Choroid plexus epithelial cell (primary cell): ENCODE measurements at regions not wholly inside any gene's neighbourhood (a gene's known extent, or its start where the extent isn't known, plus 50 kb on each side); places are given as distances from the start of the nearest gene placed in this dataset.
A peak's percentile ranks its signal among the peaks of the same experiment; 100 is the strongest.

Experiments used
- DNase-seq: peaks from one replicate; pipeline ENCODE4 v3.0.0-alpha.2; 2010; ENCODE audit warnings: low read depth
- H3K4me3 ChIP-seq: 2 replicates; pipeline ENCODE4 v1.5.1; 2011; ENCODE audit warnings: low read depth, mild to moderate bottlenecking, control low read depth, low read length, moderate library complexity
- TF ChIP-seq, protein P1 (sequence below): conservative IDR thresholded peaks from 2 replicates; pipeline ENCODE4 v1.5.1; 2011; ENCODE audit warnings: low read depth, mild to moderate bottlenecking, control low read depth, inconsistent platforms, low read length, moderate library complexity

DNA sequence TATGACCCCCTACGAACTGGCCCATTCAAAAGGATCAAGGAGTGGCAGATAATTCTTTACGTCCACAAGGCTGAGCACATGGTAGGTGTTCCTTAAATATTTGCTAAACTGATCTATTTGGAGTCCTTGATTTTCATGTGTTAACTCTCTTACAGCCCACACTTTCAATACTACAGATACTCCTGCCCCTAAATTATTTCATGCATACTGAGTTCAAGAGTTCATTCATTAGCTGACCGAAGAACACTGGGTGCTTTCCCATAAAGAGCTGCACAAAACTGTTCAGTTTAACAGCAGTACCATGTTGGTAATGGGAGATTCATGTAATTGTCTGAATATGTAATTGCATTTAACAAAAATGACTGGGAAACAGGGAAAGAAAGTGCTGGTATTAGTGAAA is 170.5 kb upstream of the ADO start:
- TF ChIP-seq, protein P1, sequence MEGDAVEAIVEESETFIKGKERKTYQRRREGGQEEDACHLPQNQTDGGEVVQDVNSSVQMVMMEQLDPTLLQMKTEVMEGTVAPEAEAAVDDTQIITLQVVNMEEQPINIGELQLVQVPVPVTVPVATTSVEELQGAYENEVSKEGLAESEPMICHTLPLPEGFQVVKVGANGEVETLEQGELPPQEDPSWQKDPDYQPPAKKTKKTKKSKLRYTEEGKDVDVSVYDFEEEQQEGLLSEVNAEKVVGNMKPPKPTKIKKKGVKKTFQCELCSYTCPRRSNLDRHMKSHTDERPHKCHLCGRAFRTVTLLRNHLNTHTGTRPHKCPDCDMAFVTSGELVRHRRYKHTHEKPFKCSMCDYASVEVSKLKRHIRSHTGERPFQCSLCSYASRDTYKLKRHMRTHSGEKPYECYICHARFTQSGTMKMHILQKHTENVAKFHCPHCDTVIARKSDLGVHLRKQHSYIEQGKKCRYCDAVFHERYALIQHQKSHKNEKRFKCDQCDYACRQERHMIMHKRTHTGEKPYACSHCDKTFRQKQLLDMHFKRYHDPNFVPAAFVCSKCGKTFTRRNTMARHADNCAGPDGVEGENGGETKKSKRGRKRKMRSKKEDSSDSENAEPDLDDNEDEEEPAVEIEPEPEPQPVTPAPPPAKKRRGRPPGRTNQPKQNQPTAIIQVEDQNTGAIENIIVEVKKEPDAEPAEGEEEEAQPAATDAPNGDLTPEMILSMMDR = no peak
- no peak overlapping the region for H3K4me3 ChIP-seq
- no peak for DNase-seq

DNA sequence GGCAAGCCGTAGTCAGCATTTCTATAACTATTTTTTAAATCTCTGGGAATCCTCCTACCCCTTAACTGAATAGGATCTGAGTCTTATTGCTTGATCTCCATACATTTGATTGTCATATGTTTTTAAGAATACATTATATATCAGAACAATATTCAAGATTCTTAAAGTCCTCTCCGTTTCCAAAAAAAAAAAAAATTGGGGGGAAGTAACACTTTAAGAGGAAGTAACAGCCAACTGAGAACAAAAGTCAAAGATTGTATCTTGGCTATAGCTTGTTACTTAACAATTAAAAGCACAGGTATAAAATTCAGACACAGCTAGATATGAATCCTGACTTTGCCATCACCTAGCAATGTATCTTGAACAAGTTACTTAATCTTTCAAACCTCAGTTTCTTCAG is 169.9 kb upstream of the ADO start:
- H3K4me3 ChIP-seq = no peak overlapping the region
- no peak for DNase-seq
- TF ChIP-seq, protein P1 = no peak

DNA sequence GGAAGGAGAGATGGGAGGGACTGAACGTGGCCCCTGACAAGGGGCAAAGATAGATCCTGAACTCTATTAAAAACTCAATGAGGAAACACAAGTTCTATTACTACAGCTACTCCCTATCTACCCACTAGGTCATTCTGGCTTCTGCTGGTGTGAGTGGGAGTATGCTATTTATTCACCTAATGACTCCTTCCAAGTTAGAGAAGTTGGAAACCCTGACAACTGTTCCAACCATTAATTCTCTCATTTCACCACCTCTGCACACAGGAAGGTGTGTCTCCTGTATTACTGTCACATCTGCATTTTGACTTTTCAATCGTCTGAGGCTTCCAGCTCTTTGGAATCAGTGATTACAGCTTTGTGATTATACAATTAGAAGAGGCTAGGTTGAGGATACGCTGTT is 169.4 kb upstream of the ADO start:
- DNase-seq = no peak
- TF ChIP-seq, protein P1 = no peak
- no peak overlapping the region for H3K4me3 ChIP-seq

DNA sequence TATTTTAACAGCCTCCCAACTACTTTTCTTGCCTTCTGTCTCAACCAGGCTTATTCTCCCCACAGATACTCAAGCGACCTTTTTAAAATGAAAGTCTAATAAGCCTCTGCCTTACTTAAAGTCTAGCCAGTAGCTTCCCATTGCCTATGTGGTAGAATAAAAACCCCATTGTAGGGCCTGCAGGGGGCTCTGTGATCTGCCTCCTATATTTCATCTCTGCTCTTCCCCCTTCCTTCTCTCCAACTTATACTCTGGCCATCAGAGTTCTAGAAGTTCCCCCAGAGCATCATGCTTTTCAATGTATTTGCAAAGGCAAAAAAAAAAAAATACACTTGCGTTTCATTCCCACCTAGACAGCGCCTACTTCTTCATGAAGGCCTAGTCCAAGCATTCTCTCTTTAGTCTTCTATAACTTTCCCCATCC is 167.7 kb upstream of the ADO start:
- TF ChIP-seq, protein P1 = peak; percentile 38
- DNase-seq = peak; percentile 21
- H3K4me3 ChIP-seq = no peak overlapping the region

DNA sequence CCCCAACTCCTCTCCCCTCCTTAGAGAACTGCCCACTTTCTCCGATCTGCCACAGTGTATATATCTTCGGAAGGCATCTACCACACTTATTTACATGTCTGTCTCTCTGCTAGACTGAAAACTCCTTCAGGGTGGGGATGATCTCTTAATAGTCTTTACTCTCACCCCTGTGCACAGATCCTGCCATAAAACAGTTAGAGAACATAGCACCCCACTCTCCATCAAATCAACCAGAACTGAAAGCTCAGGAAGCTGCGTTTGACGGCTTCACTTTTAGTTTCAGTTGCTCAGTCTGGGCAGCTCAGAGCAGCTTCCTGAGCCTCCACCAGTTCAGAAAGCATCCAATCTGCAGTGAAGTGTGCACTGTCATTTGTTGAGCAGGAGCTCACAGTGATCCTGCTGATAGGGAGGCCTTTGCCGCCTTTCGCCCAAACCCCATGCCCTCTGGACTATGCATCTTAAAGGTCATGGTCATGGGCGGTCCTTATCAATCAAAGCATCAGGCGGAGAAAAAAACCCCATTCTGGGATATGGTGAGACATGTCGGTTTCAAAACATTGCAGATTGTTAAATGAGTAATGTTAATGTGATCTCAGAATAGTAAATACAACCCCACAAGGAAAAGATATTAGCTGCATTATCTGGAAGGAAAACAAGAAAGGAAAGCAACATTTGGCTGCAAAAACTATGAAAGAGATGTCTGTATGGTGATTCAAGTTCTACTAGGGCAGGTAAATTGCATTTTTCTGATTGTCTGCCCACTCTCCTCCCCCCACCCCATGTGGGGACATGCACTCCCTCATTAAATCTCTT is 167.1 kb upstream of the ADO start:
- peak; percentile 70 for DNase-seq
- peak overlapping the region; percentile 28 for H3K4me3 ChIP-seq
- TF ChIP-seq, protein P1 = no peak

DNA sequence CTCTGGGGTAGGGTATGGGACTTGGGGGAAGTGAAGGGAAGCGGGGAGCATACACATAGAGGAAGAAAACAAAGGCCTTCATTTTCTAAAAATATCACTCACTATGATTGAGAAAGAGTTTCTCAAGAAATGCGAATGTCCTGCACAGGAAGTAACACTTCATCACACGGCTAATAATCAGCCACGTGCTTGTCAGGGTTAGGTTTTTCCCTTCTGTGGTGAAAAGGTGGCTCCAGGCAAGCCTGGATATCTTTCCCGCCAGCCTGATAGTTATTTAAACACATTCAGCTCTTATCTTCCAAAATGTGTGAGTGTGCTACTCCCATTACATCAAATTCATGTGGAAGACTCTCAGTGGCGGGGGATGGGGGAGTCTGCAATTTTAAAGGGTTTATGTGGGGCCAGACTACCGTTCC is 166.4 kb upstream of the ADO start:
- DNase-seq = peak; percentile 72
- TF ChIP-seq, protein P1 = no peak
- H3K4me3 ChIP-seq = no peak overlapping the region

DNA sequence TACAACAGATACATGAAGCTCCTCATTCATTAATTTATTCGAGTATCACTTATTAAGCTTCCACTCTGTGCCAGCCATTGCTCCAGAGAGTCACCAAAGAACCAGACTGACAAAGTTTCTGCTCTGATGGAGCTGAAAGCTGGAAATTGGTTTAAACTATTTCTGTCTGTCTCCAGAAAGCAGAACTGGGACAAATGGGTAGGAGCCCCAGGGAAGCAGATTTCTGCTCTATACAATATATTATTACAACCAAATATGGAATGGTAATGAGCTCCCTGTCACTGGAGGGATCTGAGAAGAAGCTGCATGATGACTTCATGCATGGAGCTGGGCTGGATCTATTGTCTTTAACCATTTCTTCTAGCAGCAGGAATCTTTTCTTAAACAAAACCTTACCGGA is 165.4 kb upstream of the ADO start:
- no peak overlapping the region for H3K4me3 ChIP-seq

More for the DNA sequence above, 165.4 kb upstream of the ADO start:
- DNase-seq = no peak
- TF ChIP-seq, protein P1 = no peak
